GM19239 (cell line): ENCODE measurements at regions not wholly inside any gene's neighbourhood (a gene's known extent, or its start where the extent isn't known, plus 50 kb on each side); places are given as distances from the start of the nearest gene placed in this dataset.
"Not testable (repeated sequence)": the region's sequence is repeated elsewhere in the genome, so short reads cannot be mapped to it uniquely, and the experiment has no call there.

Experiments used
- DNase-seq: peaks from one replicate; pipeline ENCODE4 v3.0.0; 2011; ENCODE audit warnings: low spot score; ENCODE audit not compliant: insufficient read length
- FAIRE-seq: peaks from 2 replicates; lab custom pipeline; 2011; peaks lifted over from hg19 to GRCh38; lab: Jason Lieb, UNC

GRCh38 chr12:72146495-72146894, 125.7 kb upstream of the TRHDE start:
- DNase-seq, result no peak
- FAIRE-seq, result no peak

GRCh38 chr12:72148709-72149108, 123.5 kb upstream of the TRHDE start:
- FAIRE-seq (no peak), DNase-seq (no peak)

DNA sequence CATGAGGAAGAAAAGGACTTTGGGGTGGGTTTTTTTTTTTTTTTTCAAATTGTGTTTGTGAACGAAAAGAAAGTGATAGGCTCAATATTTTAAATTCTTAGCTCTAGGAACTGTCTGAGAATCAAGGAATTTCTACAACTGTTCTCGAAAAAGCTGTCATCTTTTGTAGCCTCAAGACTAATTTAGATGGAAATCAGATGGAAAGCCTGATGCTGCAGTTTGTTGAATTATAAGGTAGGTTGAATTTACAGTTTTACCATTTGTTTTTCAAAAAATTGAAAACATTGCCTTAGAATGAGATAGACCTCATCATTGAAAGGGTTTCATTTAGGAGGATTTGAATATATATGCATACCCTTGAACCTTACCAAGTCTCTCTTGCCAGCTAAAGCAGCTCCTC, 109.3 kb upstream of the TRHDE start:
- DNase-seq (no peak), FAIRE-seq (no peak)

- no peak for DNase-seq
- no peak for FAIRE-seq
Measured at GRCh38 chr12:72168851-72169250, 103.3 kb upstream of the TRHDE start.

GRCh38 chr12:72173974-72174373, 98.2 kb upstream of the TRHDE start:
- no peak for DNase-seq
- FAIRE-seq, result no peak

DNA sequence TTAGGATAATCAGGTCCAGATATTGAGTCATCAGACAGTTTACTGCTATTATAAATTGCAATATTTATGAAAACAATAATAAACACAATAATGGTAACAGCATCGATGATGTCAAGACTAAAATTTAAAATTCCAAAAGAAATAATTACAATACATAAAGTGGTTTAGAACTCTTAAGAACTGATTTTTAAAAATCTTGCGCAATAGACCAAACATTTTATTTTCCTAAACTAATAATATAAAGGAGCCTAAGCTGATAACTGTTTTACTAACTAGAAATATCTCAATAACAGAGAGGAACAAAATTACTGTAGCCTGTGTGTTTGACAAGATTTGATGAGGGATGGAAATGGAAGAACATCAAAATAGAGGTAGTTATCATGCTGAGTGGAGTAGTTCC, 93.9 kb upstream of the TRHDE start:
- FAIRE-seq, result no peak
- DNase-seq, result no peak

- FAIRE-seq (no peak), DNase-seq (no peak)
Measured at GRCh38 chr12:72178871-72179270, 93.3 kb upstream of the TRHDE start.

DNA sequence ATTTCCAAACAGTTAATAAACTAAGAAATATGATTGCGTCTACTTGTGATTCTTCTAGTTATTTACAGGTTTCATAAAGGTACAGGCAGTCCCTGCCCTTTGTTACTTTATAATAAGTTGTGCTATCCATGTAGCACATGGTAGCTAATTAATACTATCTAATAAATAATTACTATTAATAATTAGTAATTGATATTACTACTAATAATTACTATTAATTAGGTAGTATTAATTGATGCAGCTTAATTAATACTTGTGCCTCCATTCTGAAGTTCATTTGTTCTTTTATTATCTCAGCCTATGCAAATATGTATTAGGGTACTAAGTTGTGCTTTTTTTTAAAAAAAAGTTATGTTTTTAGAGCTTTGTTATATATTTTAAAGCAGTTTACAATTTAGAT, 92.3 kb upstream of the TRHDE start:
- no peak for FAIRE-seq

DNA sequence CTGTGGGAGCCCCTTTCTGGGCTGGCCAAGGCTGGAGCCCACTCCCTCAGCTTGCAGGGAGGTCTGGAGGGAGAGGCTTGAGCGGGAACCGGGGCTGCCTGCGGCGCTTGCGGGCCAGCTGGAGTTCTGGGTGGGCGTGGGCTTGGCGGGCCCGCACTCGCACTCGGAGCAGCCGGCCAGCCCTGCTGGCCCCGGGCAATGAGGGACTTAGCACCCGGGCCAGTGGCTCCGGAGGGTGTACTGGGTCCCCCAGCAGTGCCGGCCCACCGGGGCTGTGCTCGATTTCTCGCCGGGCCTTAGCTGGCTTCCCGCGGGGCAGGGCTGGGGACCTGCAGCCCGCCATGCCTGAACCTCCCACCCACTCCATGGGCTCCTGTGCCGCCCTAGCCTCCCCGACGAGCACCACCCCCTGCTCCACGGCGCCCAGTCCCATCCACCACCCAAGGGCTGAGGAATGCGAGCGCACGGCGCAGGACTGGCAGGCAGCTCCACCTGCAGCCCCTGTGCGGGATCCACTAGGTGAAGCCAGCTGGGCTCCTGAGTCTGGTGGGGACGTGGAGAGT, 87.1 kb upstream of the TRHDE start:
- not testable (repeated sequence) for DNase-seq, FAIRE-seq

More for the DNA sequence above, 92.3 kb upstream of the TRHDE start:
- no peak for DNase-seq

- no peak for DNase-seq
- no peak for FAIRE-seq
Measured at GRCh38 chr12:72189266-72189665, 82.9 kb upstream of the TRHDE start.

GRCh38 chr12:72191761-72192160, 80.4 kb upstream of the TRHDE start:
- FAIRE-seq (no peak), DNase-seq (no peak)

GRCh38 chr12:72197790-72198189, 74.4 kb upstream of the TRHDE start:
- DNase-seq (no peak), FAIRE-seq (no peak)

GRCh38 chr12:72201457-72201856, 70.7 kb upstream of the TRHDE start:
- FAIRE-seq (no peak), DNase-seq (no peak)

GRCh38 chr12:72203764-72204335, 68.3 kb upstream of the TRHDE start:
- DNase-seq (no peak), FAIRE-seq (no peak)

DNA sequence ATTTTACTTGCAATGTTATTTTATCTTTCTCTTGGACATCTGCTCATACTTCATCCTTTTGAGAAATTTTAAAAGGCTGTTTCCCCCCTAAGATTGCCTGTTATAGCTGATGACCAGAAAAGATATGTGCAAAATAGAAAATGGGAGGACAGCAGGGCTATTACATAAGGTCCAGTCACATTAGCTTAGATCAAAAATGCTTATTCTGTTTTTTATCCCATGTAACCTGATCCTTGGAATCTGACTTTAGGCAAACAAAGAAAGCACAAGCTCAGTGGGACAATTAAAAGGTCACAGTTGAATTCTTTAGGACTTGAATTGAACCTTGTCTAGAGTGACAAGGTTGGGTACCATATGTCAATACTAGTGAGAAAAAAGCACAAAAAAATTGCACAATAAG, 65.1 kb upstream of the TRHDE start:
- no peak for FAIRE-seq

GRCh38 chr12:72207486-72208409, 64.4 kb upstream of the TRHDE start:
- no peak for FAIRE-seq

More for the DNA sequence above, 65.1 kb upstream of the TRHDE start:
- DNase-seq, result no peak

GRCh38 chr12:72209086-72209485, 63.1 kb upstream of the TRHDE start:
- no peak for DNase-seq
- no peak for FAIRE-seq

More at GRCh38 chr12:72207486-72208409, 64.4 kb upstream of the TRHDE start:
- no peak for DNase-seq

- FAIRE-seq (no peak), DNase-seq (no peak)
Measured at GRCh38 chr12:72214163-72214562, 58.0 kb upstream of the TRHDE start.

DNA sequence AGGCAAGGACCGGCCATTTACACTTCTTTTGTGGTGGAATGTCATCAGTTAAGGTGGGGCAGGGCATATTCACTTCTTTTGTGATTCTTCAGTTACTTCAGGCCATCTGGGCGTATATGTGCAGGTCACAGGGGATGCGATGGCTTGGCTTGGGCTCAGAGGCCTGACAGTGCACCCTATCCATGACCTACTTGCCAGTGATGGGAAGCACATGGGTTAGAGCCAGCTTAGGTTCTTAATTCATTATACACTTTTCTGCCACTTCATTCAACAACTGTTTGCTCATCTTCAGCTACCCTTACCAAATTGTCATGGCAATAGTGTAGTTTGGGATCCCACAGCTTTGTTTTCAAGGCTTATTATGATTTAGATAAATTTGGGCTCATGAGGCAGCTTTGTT, 56.9 kb upstream of the TRHDE start:
- not testable (repeated sequence) for FAIRE-seq, DNase-seq

GRCh38 chr12:72219937-72220336, 52.2 kb upstream of the TRHDE start:
- FAIRE-seq (no peak), DNase-seq (no peak)
